ENCODE measurements at regions not wholly inside any gene's neighbourhood (a gene's known extent, or its start where the extent isn't known, plus 50 kb on each side); places are given as distances from the start of the nearest gene placed in this dataset.

DNA sequence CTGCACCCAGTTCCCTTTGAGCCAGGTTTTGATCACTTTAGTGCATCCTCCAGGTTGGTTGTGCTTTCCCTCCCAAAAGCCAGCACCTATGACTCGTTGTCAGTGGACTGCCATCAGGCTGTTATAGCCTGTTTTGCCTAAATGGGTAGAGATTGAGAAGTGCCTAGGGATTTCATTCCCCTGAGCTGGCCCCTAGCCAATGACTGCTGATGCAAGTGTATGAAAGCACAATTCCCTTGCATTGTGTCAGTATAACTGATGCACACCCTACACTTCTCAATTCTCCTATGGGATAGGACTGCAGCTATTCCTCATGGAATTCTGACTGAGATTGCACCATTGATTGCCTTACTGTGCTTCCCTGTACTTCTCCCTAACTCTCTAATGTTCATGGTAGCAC lies 102.1 kb upstream of the ARPP21 start:
- DNase-seq = no peak

DNA sequence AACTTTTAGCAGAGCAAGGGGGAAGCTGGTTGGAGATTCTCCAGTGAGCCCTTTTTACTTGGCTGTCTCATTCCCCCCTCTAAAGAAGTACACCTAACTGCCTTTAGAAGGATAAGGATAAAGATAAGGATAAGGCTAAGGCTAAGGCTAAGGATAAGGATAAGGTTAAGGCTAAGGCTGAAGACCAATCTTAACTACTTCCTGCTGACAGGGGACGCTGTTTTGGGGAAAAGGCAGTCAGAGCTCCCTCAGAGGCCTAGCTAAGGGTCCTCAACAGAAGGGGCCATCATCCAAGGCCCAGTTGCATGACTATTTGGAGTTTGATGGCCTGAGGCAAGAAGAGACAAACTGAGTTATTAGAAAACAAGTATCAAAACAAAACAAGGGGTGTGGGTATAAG lies 94.3 kb upstream of the ARPP21 start:
- no peak for DNase-seq

GRCh38 chr3:35549690-35550089 lies 89.6 kb upstream of the ARPP21 start:
- DNase-seq = no peak

DNA sequence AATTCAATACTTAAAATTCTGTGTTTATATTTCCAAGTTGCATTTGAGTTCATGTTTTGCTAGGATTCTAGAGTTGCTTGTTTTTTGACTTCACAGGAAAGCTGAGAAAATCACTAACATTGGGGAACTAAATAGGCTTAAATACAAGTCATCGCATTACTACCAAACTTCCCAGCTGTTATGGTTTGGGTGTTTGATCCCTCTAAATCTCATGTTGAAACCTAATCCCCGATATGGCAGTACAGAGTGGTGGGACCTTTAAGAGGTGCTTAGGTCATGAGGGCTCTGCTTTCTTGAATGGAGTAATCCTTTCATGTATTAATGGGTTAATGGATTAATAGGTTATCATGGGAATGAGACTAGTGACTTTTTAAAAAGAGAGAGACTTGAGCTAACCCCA lies 77.2 kb upstream of the ARPP21 start:
- DNase-seq = no peak

GRCh38 chr3:35565048-35565447 lies 74.3 kb upstream of the ARPP21 start:
- no peak for DNase-seq

Data from AML-193 (cell line).